Parathyroid adenoma (tissue), 2 donors: ENCODE measurements at regions not wholly inside any gene's neighbourhood (a gene's known extent, or its start where the extent isn't known, plus 50 kb on each side); places are given as distances from the start of the nearest gene placed in this dataset.

Experiments
- H2AFZ ChIP-seq: fragments of 300-600 bp; sonication (generic); one replicate; pipeline ENCODE4 v1.7.0; 2017; ENCODE audit warnings: antibody characterized with exemption, mild to moderate bottlenecking
- H3K27ac ChIP-seq: fragments of 300-600 bp; sonication (generic); one replicate; pipeline ENCODE4 v1.7.0; 2017
- H3K27me3 ChIP-seq: fragments of 300-600 bp; sonication (generic); one replicate; pipeline ENCODE4 v1.7.0; 2017; ENCODE audit warnings: low read length; ENCODE audit not compliant: control insufficient read depth, insufficient read depth
- H3K36me3 ChIP-seq: fragments of 300-600 bp; sonication (generic); one replicate; pipeline ENCODE4 v1.7.0; 2017; ENCODE audit warnings: low read length; ENCODE audit not compliant: control insufficient read depth, insufficient read depth
- H3K4me1 ChIP-seq: fragments of 300-600 bp; sonication (generic); one replicate; pipeline ENCODE4 v1.7.0; 2017; ENCODE audit warnings: control low read depth
- H3K4me2 ChIP-seq: fragments of 300-600 bp; sonication (generic); one replicate; pipeline ENCODE4 v1.7.0; 2017; ENCODE audit warnings: low read length
- H3K4me3 ChIP-seq: fragments of 300-600 bp; sonication (generic); one replicate; pipeline ENCODE4 v1.7.0; 2017; ENCODE audit warnings: low read depth, low read length
- H3K79me2 ChIP-seq: fragments of 300-600 bp; sonication (generic); one replicate; pipeline ENCODE4 v1.7.0; 2017; ENCODE audit warnings: control low read depth
- H3K9ac ChIP-seq: fragments of 300-600 bp; sonication (generic); one replicate; pipeline ENCODE4 v1.7.0; 2017; ENCODE audit warnings: mild to moderate bottlenecking
- H3K9me3 ChIP-seq: fragments of 300-600 bp; sonication (generic); one replicate; pipeline ENCODE4 v1.7.0; 2017; ENCODE audit warnings: low read length; ENCODE audit not compliant: control insufficient read depth
- TF ChIP-seq, protein P1 (sequence below): fragments of 300-600 bp; sonication (generic); IDR thresholded peaks from one replicate; pipeline ENCODE4 v1.7.0; 2017; ENCODE audit warnings: antibody characterized with exemption, mild to moderate bottlenecking
- donor health status: primary hyperparathyroidism.

DNA sequence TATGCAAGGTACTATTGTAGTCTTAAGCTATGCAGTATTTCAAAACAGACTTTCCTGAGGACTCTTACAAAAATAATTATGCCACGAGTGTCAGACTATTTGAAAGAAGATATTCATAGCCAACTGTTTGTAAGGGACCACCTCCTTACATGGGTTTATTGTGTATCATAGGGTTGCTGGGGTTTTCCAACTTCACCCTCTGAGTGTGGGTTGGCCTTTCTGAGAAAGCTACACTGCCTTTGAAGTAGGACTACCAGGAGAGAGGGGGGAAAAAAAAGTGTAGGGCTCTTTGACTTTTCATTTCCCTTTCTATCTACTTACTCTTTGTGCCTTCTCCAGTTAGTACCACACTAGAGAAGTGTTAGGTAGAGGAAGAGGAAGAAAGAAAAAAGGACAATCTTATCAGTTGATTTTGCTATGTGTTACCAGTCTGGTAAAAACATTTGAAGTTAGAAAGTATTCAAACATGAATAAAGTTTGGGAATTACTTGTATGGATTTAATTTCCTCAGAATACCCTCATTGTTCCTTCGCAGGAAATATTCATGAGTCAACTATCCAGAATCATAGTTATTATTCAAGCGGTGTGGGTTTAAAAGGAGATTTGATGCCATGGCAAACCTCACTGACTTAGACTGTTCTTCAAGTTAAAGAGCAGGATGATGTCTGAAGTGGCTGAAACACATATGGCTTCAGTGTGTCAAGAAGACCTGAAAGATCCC lies 329.3 kb upstream of the THBS1 start:
- TF ChIP-seq, protein P1, sequence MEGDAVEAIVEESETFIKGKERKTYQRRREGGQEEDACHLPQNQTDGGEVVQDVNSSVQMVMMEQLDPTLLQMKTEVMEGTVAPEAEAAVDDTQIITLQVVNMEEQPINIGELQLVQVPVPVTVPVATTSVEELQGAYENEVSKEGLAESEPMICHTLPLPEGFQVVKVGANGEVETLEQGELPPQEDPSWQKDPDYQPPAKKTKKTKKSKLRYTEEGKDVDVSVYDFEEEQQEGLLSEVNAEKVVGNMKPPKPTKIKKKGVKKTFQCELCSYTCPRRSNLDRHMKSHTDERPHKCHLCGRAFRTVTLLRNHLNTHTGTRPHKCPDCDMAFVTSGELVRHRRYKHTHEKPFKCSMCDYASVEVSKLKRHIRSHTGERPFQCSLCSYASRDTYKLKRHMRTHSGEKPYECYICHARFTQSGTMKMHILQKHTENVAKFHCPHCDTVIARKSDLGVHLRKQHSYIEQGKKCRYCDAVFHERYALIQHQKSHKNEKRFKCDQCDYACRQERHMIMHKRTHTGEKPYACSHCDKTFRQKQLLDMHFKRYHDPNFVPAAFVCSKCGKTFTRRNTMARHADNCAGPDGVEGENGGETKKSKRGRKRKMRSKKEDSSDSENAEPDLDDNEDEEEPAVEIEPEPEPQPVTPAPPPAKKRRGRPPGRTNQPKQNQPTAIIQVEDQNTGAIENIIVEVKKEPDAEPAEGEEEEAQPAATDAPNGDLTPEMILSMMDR, result no peak
- Histone ChIP-seq H3K9ac (no peak overlapping the region), H3K4me1 (no peaks in the 10 kb centered on the region), H3K27ac (no peak overlapping the region), H3K4me3 (no peak overlapping the region), H2AFZ (no peak overlapping the region), H3K27me3 (no peaks in the 10 kb centered on the region), H3K9me3 (no peaks in the 10 kb centered on the region), H3K36me3 (no peaks in the 10 kb centered on the region), H3K79me2 (no peaks in the 10 kb centered on the region), H3K4me2 (no peak overlapping the region)

DNA sequence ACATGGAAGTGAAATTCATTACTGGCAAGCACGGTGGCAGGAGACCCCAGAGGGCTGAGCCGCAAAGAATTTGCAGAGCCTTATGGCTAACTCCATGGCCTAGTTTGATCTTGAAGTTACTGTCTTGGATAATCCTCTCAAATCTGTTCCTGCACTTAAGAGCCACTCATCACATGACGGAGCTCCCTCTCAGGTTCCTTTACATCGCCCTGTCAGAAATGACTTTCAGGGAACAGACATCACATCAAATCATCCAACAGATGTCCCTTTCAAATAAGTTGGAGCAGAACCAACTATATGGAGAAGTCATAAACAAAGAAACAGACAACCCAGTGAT lies 328.8 kb upstream of the THBS1 start:
- H3K27ac ChIP-seq, result no peak overlapping the region
- no peaks in the 10 kb centered on the region for H3K9me3 ChIP-seq
- H3K4me1 ChIP-seq, result no peaks in the 10 kb centered on the region
- no peaks in the 10 kb centered on the region for H3K36me3 ChIP-seq
- no peak overlapping the region for H3K4me3 ChIP-seq
- no peaks in the 10 kb centered on the region for H3K27me3 ChIP-seq
- H2AFZ ChIP-seq, result no peak overlapping the region
- no peak overlapping the region for H3K4me2 ChIP-seq
- TF ChIP-seq, protein P1, result no peak
- no peaks in the 10 kb centered on the region for H3K79me2 ChIP-seq
- no peak overlapping the region for H3K9ac ChIP-seq

DNA sequence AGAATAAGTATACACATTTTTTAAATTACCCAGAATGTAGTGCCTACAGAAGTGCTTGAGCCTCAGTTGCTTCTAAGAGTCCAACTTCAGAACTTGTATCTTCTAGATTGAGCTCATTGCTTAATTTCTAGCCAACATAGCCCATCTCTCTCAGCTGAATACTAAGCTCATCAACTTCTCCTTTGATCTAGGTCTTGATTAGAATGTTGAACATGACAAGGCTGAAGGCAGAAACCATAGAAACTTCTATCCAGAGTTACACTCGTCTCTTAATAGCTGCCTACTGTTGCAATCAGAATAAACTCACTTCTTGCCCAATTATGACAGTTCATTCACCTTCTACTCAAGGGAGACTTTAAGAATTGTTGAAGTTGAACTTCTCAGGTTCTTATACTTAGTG lies 327.3 kb upstream of the THBS1 start:
- Histone ChIP-seq H3K4me1 (no peaks in the 10 kb centered on the region), H3K9ac (no peak overlapping the region), H3K9me3 (no peaks in the 10 kb centered on the region), H3K4me3 (no peak overlapping the region), H3K27me3 (no peaks in the 10 kb centered on the region), H3K27ac (no peak overlapping the region), H2AFZ (no peak overlapping the region), H3K79me2 (no peaks in the 10 kb centered on the region), H3K4me2 (no peak overlapping the region), H3K36me3 (no peaks in the 10 kb centered on the region)
- TF ChIP-seq, protein P1, result no peak

DNA sequence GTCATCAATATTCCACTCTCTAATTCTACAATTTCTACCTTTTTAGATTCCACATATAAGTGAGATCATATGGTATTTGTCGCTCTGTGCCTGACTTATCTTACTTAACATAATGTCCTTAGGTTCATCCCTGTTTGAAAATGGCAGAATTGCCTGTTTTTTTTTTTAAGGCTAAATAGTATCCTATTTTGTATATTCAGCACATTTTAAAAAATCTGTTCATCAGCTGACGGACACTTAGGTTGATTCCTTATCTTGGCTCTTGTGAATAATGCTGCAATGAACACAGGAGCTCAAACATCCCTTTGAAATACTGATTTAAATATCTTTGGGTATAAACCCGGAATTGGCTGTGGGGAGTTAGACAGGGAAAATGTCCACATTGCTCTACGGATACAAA lies 326.7 kb upstream of the THBS1 start:
- no peaks in the 10 kb centered on the region for H3K79me2 ChIP-seq
- H2AFZ ChIP-seq, result no peak overlapping the region
- no peaks in the 10 kb centered on the region for H3K27me3 ChIP-seq
- H3K27ac ChIP-seq, result no peak overlapping the region
- no peaks in the 10 kb centered on the region for H3K4me1 ChIP-seq
- H3K4me2 ChIP-seq, result no peak overlapping the region
- TF ChIP-seq, protein P1, result no peak
- H3K36me3 ChIP-seq, result no peaks in the 10 kb centered on the region
- no peak overlapping the region for H3K9ac ChIP-seq
- H3K9me3 ChIP-seq, result no peaks in the 10 kb centered on the region
- no peak overlapping the region for H3K4me3 ChIP-seq

DNA sequence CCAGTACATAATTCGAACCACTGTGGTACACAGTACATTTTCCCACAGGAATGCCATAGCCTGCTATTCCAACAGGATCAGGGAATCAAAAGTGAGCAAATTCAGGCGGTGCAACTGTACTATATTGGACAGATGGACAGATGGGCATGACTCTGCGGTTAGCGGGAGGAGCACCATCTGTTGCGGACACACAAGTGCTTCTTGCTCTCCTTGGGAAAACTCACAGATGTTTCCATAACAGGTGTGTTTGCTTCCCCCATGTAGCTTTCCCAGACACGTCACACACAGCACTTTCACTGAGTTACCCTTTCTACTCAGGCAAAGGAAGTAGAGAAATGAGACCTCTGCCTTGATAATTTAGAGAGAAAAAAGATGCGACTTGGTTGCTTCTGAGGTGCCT lies 325.1 kb upstream of the THBS1 start:
- Histone ChIP-seq H3K36me3 (no peaks in the 10 kb centered on the region), H3K4me2 (no peak overlapping the region), H3K4me1 (no peaks in the 10 kb centered on the region), H3K27me3 (no peaks in the 10 kb centered on the region), H2AFZ (no peak overlapping the region), H3K79me2 (no peaks in the 10 kb centered on the region), H3K9ac (no peak overlapping the region), H3K27ac (no peak overlapping the region), H3K4me3 (no peak overlapping the region), H3K9me3 (no peaks in the 10 kb centered on the region)
- TF ChIP-seq, protein P1, result no peak
